A673 (cell line): ENCODE measurements at regions not wholly inside any gene's neighbourhood (a gene's known extent, or its start where the extent isn't known, plus 50 kb on each side); places are given as distances from the start of the nearest gene placed in this dataset.
"Not testable (repeated sequence)": the region's sequence is repeated elsewhere in the genome, so short reads cannot be mapped to it uniquely, and the experiment has no call there.

Experiments used
- BruUV-seq: library from RNA; stranded (reverse); fragments of 400-500 nt; replicated peaks from 2 replicates; lab custom pipeline; 2021; lab: Mats Ljungman, UMichigan
- CTCF ChIA-PET: fragments of 300-600 bp; sonication (Branson Sonifier 250); formaldehyde crosslinking; loops from one replicate; lab custom pipeline; 2022; ENCODE audit warnings: antibody characterized with exemption; lab: Charles Lee
- POLR2A ChIA-PET: fragments of 300-600 bp; sonication (Branson Sonifier 250); formaldehyde crosslinking; loops from one replicate; lab custom pipeline; 2022; ENCODE audit warnings: antibody characterized with exemption; ENCODE audit not compliant: low non-redundant PET; lab: Charles Lee
- DNase-seq: peaks from one replicate; pipeline ENCODE4 v3.0.0-alpha.2; 2015; ENCODE audit warnings: low spot score
- H3K27ac ChIP-seq: fragments of 200-600 bp; sonication (generic); 2 replicates; pipeline ENCODE4 v1.5.1; 2016; ENCODE audit warnings: mixed run types, low read depth, mild to moderate bottlenecking, mixed read lengths, antibody characterized with exemption, low read length; ENCODE audit not compliant: poor library complexity, severe bottlenecking
- H3K27me3 ChIP-seq: fragments of 200-600 bp; sonication (generic); replicated peaks from 2 replicates; pipeline ENCODE4 v1.6.1; 2017; ENCODE audit warnings: mixed run types, low read depth, mild to moderate bottlenecking, mixed read lengths, antibody characterized with exemption, low read length; ENCODE audit not compliant: insufficient read depth, poor library complexity
- H3K36me3 ChIP-seq: fragments of 200-600 bp; sonication (generic); 2 replicates; pipeline ENCODE4 v1.6.1; 2016; ENCODE audit warnings: mixed run types, mild to moderate bottlenecking, mixed read lengths, antibody characterized with exemption, low read length; ENCODE audit not compliant: insufficient read depth, poor library complexity, severe bottlenecking
- H3K4me1 ChIP-seq: fragments of 200-600 bp; sonication (generic); 2 replicates; pipeline ENCODE4 v1.6.1; 2017; ENCODE audit warnings: mixed run types, mild to moderate bottlenecking, mixed read lengths, antibody characterized with exemption, low read length; ENCODE audit not compliant: insufficient read depth, poor library complexity, severe bottlenecking
- H3K4me3 ChIP-seq: fragments of 200-600 bp; sonication (generic); 2 replicates; pipeline ENCODE4 v1.5.1; 2016; ENCODE audit warnings: low read depth, mixed run types, mild to moderate bottlenecking, mixed read lengths, low read length; ENCODE audit not compliant: poor library complexity, severe bottlenecking
- H3K9me3 ChIP-seq: fragments of 200-600 bp; sonication (generic); 2 replicates; pipeline ENCODE4 v1.6.1; 2016; ENCODE audit warnings: mixed run types, low read depth, mild to moderate bottlenecking, mixed read lengths, antibody characterized with exemption, low read length; ENCODE audit not compliant: poor library complexity, severe bottlenecking
- CTCF ChIP-seq: fragments of 300-800, 200-600 bp; sonication (generic); conservative IDR thresholded peaks from 2 replicates; pipeline ENCODE4 v1.5.1; 2017; ENCODE audit warnings: low read depth, mild to moderate bottlenecking, antibody characterized with exemption, low read length, moderate library complexity, mixed read lengths
- EZH2 ChIP-seq: fragments of 200-600 bp; sonication (generic); IDR thresholded peaks from 2 replicates; pipeline ENCODE4 v1.6.1; 2017; ENCODE audit warnings: borderline replicate concordance, low read depth, mild to moderate bottlenecking, mixed read lengths, antibody characterized with exemption, low read length; ENCODE audit not compliant: poor library complexity, severe bottlenecking
- intact Hi-C: fragments of 100-400 bp; cut with micrococcal nuclease; formaldehyde crosslinking; loops from one replicate; pipeline ENCODE4 v1.10.0; 2022; ENCODE audit not compliant: unreplicated experiment

GRCh38 chr1:222384531-222384930, 163.4 kb downstream of the HHIPL2 start:
- Histone ChIP-seq H3K4me1 (no peaks in the 10 kb centered on the region), H3K36me3 (no peaks in the 10 kb centered on the region), H3K27me3 (no peaks in the 10 kb centered on the region), H3K9me3 (no peaks in the 10 kb centered on the region), H3K4me3 (no peak overlapping the region), H3K27ac (no peak overlapping the region)
- TF ChIP-seq EZH2 (no peak), CTCF (no peak)
- ChIA-PET CTCF (no interaction called here), POLR2A (no interaction called here)
- DNase-seq, result no peak
- BruUV-seq, result no TSS peak
- intact Hi-C loops, result no loop called here

GRCh38 chr1:222382171-222382570, 165.7 kb downstream of the HHIPL2 start:
- TF ChIP-seq CTCF (no peak), EZH2 (no peak)
- DNase-seq, result no peak
- intact Hi-C loops, result no loop called here
- no peaks in the 10 kb centered on the region for H3K36me3 ChIP-seq
- no TSS peak for BruUV-seq
- no peak overlapping the region for H3K4me3 ChIP-seq
- H3K27ac ChIP-seq, result no peak overlapping the region
- H3K9me3 ChIP-seq, result no peaks in the 10 kb centered on the region
- no peaks in the 10 kb centered on the region for H3K27me3 ChIP-seq
- CTCF ChIA-PET, result no interaction called here
- POLR2A ChIA-PET, result no interaction called here
- H3K4me1 ChIP-seq, result no peaks in the 10 kb centered on the region

- BruUV-seq, result no TSS peak
- H3K9me3 ChIP-seq, result no peaks in the 10 kb centered on the region
- no peak overlapping the region for H3K4me3 ChIP-seq
- DNase-seq, result no peak
- ChIA-PET CTCF (no interaction called here), POLR2A (no interaction called here)
- TF ChIP-seq CTCF, result no peak
- TF ChIP-seq EZH2, result no peak
- no peaks in the 10 kb centered on the region for H3K36me3 ChIP-seq
- no peaks in the 10 kb centered on the region for H3K27me3 ChIP-seq
- intact Hi-C loops, result no loop called here
- H3K4me1 ChIP-seq, result no peaks in the 10 kb centered on the region
- no peak overlapping the region for H3K27ac ChIP-seq
Measured at GRCh38 chr1:222377428-222378088, 170.3 kb downstream of the HHIPL2 start.

- POLR2A ChIA-PET, H3K36me3 ChIP-seq, H3K9me3 ChIP-seq, BruUV-seq, H3K4me1 ChIP-seq, intact Hi-C loops, H3K27ac ChIP-seq, CTCF ChIA-PET, H3K27me3 ChIP-seq, DNase-seq, H3K4me3 ChIP-seq: not testable (repeated sequence)
Measured at GRCh38 chr1:222376791-222377190, 171.1 kb downstream of the HHIPL2 start.
